ENCODE measurements at regions not wholly inside any gene's neighbourhood (a gene's known extent, or its start where the extent isn't known, plus 50 kb on each side); places are given as distances from the start of the nearest gene placed in this dataset.

DNA sequence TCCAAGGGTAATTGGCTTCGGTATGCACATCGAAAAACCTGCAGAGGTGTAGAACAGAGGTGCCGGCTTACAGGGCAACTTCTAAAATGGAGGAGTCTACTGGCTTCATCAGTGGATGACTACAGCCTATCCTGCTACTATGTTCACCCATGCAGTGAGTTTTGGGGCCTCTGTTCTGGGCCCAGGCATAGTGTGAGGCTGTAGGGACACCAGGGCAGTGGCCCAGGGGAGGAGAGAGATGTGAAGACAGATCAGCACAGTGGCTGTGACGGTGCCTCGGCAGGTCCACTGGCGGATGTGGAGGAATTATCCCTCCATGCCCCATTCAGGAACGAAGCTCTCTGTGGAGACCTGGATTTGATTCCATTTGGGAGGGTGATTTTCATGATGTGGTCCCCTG is 235.3 kb upstream of the MKI67 start:
- intact Hi-C loops (cut with micrococcal nuclease) = no loop called here
- Histone ChIP-seq H3K36me3 (ENCODE audit: control insufficient read depth in 2 of 2, extremely low read depth in 1 of 2, insufficient read depth in 2 of 2, low read length in 2 of 2) (no peaks in the 10 kb centered on the region), H3K27ac (ENCODE audit: insufficient read depth, low read depth, low read length) (no peak overlapping the region), H3K9ac (replicated peaks; ENCODE audit: extremely low read depth, insufficient read depth, low read length) (no peak overlapping the region), H3K9me1 (replicated peaks; ENCODE audit: control insufficient read depth, extremely low read depth, insufficient read depth, low read length) (no peaks in the 10 kb centered on the region), H2AFZ (ENCODE audit: low read depth, low read length) (no peak overlapping the region), H3K4me2 (ENCODE audit: insufficient read depth, low read length) (no peak overlapping the region), H3K4me3 (replicated peaks in 1 of 3; ENCODE audit: insufficient read depth in 1 of 3, low read depth in 1 of 3, low read length in 3 of 3) (no peak overlapping the region), H3K79me2 (ENCODE audit: control insufficient read depth, insufficient read depth, low read length) (no peaks in the 10 kb centered on the region), H3K27me3 (ENCODE audit: control insufficient read depth in 2 of 2, insufficient read depth in 2 of 2, low read length in 2 of 2) (no peaks in the 10 kb centered on the region), H4K20me1 (replicated peaks; ENCODE audit: control insufficient read depth, extremely low read depth, insufficient read depth, low read length) (no peaks in the 10 kb centered on the region), H3K9me3 (replicated peaks; ENCODE audit: control insufficient read depth, insufficient read depth, low read length) (no peaks in the 10 kb centered on the region), H3K4me1 (ENCODE audit: control insufficient read depth, extremely low read depth, insufficient read depth, low read length) (no peaks in the 10 kb centered on the region)
- TF ChIP-seq, protein P1, sequence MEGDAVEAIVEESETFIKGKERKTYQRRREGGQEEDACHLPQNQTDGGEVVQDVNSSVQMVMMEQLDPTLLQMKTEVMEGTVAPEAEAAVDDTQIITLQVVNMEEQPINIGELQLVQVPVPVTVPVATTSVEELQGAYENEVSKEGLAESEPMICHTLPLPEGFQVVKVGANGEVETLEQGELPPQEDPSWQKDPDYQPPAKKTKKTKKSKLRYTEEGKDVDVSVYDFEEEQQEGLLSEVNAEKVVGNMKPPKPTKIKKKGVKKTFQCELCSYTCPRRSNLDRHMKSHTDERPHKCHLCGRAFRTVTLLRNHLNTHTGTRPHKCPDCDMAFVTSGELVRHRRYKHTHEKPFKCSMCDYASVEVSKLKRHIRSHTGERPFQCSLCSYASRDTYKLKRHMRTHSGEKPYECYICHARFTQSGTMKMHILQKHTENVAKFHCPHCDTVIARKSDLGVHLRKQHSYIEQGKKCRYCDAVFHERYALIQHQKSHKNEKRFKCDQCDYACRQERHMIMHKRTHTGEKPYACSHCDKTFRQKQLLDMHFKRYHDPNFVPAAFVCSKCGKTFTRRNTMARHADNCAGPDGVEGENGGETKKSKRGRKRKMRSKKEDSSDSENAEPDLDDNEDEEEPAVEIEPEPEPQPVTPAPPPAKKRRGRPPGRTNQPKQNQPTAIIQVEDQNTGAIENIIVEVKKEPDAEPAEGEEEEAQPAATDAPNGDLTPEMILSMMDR (IDR thresholded peaks at IDR 0.05; ENCODE audit: extremely low read depth in 1 of 2, insufficient read depth in 1 of 2, low read depth in 1 of 2, low read length in 2 of 2) = no peak
- no peak for TF ChIP-seq MAX (IDR thresholded peaks at IDR 0.05; ENCODE audit: insufficient read depth, insufficient read length)
- TF ChIP-seq JUN (IDR thresholded peaks at IDR 0.05; ENCODE audit: borderline replicate concordance, insufficient read depth, insufficient read length, low read depth) = no peak
- TF ChIP-seq MYC (IDR thresholded peaks at IDR 0.05; ENCODE audit: low read depth, low read length) = no peak
- TF ChIP-seq EZH2 (IDR thresholded peaks at IDR 0.05; ENCODE audit: borderline replicate concordance, low read depth, low read length, severe bottlenecking) = no peak
- TF ChIP-seq GATA2 (IDR thresholded peaks at IDR 0.05; ENCODE audit: insufficient read depth, insufficient read length, low read depth, low read length) = no peak
- TF ChIP-seq FOS (IDR thresholded peaks at IDR 0.05; ENCODE audit: borderline replicate concordance, insufficient read depth, low read length) = no peak
- no peak for TF ChIP-seq POLR2AphosphoS5 (IDR thresholded peaks at IDR 0.05; ENCODE audit: insufficient read depth, low read depth, low read length)
- no peak for TF ChIP-seq POLR2A (IDR thresholded peaks at IDR 0.05; ENCODE audit: low read depth, low read length)
- no TSS peak for BruUV-seq (replicated peaks)
- DNase-seq (ENCODE audit: low read depth, low spot score) (no peak), FAIRE-seq (no peak)
- POLR2A ChIA-PET = no interaction called here
- CTCF ChIA-PET = no interaction called here
- dilution Hi-C loops (cut with MboI; ENCODE audit: extremely low pct_ligation_motif_present, low sequenced_read_pairs) = no loop called here
